Body of pancreas (tissue), 4 donors: ENCODE measurements at regions not wholly inside any gene's neighbourhood (a gene's known extent, or its start where the extent isn't known, plus 50 kb on each side); places are given as distances from the start of the nearest gene placed in this dataset.

Experiments used
- ATAC-seq: fragments of 150-250 bp; one replicate; pipeline ENCODE4 v1.9.1; 2016
- DNase-seq, 4 donors: peaks; one replicate each; pipeline ENCODE4 v3.0.0-alpha.2; 2019
- H3K27ac ChIP-seq, 4 donors: fragments of 200-600 bp; sonication (generic); 1 replicate in 3 of 4; 2 replicates in 1 of 4; pipeline versions ENCODE4 v1.5.1 to v1.6.1; 2016 to 2019; ENCODE audit warnings: mild to moderate bottlenecking in 1 of 4, mixed read lengths in 1 of 4, moderate library complexity in 1 of 4
- H3K27me3 ChIP-seq, 2 donors: fragments of 200-600 bp; sonication (generic); one replicate each; pipeline ENCODE4 v1.6.0; 2016; ENCODE audit warnings: mild to moderate bottlenecking in 1 of 2
- H3K36me3 ChIP-seq, 2 donors: fragments of 200-600 bp; sonication (generic); replicated peaks in 1 of 2; 2 replicates each; pipeline ENCODE4 v1.5.1; 2016; ENCODE audit warnings: low read depth in 2 of 2; ENCODE audit not compliant: insufficient read depth in 1 of 2
- H3K4me1 ChIP-seq: fragments of 200-600 bp; sonication (generic); one replicate; pipeline ENCODE4 v1.6.0; 2016
- H3K4me3 ChIP-seq, 2 donors: fragments of 200-600 bp; sonication (generic); 1 replicate in 1 of 2; 2 replicates in 1 of 2; pipeline ENCODE4 v1.5.1; 2016 to 2019
- H3K9me3 ChIP-seq, 3 donors: fragments of 200-600 bp; sonication (generic); 1 replicate in 2 of 3; 2 replicates in 1 of 3; pipeline ENCODE4 v1.5.1; 2016
- CTCF ChIP-seq, 7 experiments: fragments of 450-650 bp in 4 of 7; fragments of 200-600 bp in 3 of 7; sonication (generic) in 3 of 7; IDR thresholded peaks; one replicate each; pipeline ENCODE4 v1.5.1; 2016 to 2019; ENCODE audit warnings: antibody characterized with exemption in 7 of 7
- POLR2A ChIP-seq, 3 donors: fragments of 450-650 bp; IDR thresholded peaks; one replicate each; pipeline ENCODE4 v1.6.1; 2016; ENCODE audit warnings: antibody characterized with exemption in 3 of 3, mild to moderate bottlenecking in 2 of 3
- WGBS, 2 donors: methylation state at CpG; one replicate each; pipeline ENCODE4 v1.1.5; 2017; 5-methylcytosine and 5-hydroxymethylcytosine counted together
- intact Hi-C: fragments of 100-400 bp; cut with DNase I; formaldehyde crosslinking; loops from one replicate; pipeline ENCODE4 v1.15.1; 2023

GRCh38 chr2:38475567-38475881 lies 98.5 kb upstream of the ATL2 start:
- ATAC-seq (no peak), DNase-seq (no peak)
- intact Hi-C loops: no loop called here
- Histone ChIP-seq H3K27me3 (no peaks in the 10 kb centered on the region), H3K4me3 (no peak overlapping the region), H3K9me3 (peaks cover 0 to 5% (median 0%) of the 10 kb centered on the region in 3 donors), H3K36me3 (no peaks in the 10 kb centered on the region), H3K27ac (no peak overlapping the region), H3K4me1 (no peaks in the 10 kb centered on the region)
- TF ChIP-seq POLR2A (IDR thresholded peaks at IDR 0.05): no peak
- no peak for TF ChIP-seq CTCF (IDR thresholded peaks at IDR 0.05)
- 80 to 83% methylated on average over 3 of the region's 3 CpGs for WGBS, 2 donors

GRCh38 chr2:38474715-38475566 lies 97.9 kb upstream of the ATL2 start:
- Histone ChIP-seq H3K27me3 (no peaks in the 10 kb centered on the region), H3K9me3 (no peaks in the 10 kb centered on the region), H3K36me3 (no peaks in the 10 kb centered on the region), H3K27ac (no peak overlapping the region), H3K4me3 (no peak overlapping the region), H3K4me1 (no peaks in the 10 kb centered on the region)
- intact Hi-C loops: no loop called here
- ATAC-seq (no peak), DNase-seq (no peak)
- TF ChIP-seq POLR2A (IDR thresholded peaks at IDR 0.05) (no peak), CTCF (IDR thresholded peaks at IDR 0.05) (no peak)
- 82 to 83% methylated on average over 6 of the region's 6 CpGs for WGBS, 2 donors

- no peaks in the 10 kb centered on the region for H3K9me3 ChIP-seq
- DNase-seq (no peak), ATAC-seq (no peak)
- no peaks in the 10 kb centered on the region for H3K4me1 ChIP-seq
- no peaks in the 10 kb centered on the region for H3K27me3 ChIP-seq
- 59 to 79% methylated on average over 3 of the region's 3 CpGs for WGBS, 2 donors
- H3K4me3 ChIP-seq: no peak overlapping the region
- H3K36me3 ChIP-seq: no peaks in the 10 kb centered on the region
- no peak for TF ChIP-seq POLR2A (IDR thresholded peaks at IDR 0.05)
- intact Hi-C loops: no loop called here
- H3K27ac ChIP-seq: no peak overlapping the region
Measured at GRCh38 chr2:38474021-38474456, 97.0 kb upstream of the ATL2 start.

GRCh38 chr2:38473333-38474005 lies 96.4 kb upstream of the ATL2 start:
- WGBS, 2 donors: 73 to 74% methylated on average over 5 of the region's 5 CpGs
- Histone ChIP-seq H3K9me3 (no peaks in the 10 kb centered on the region), H3K27me3 (no peaks in the 10 kb centered on the region), H3K4me3 (no peak overlapping the region), H3K4me1 (no peaks in the 10 kb centered on the region), H3K27ac (no peak overlapping the region), H3K36me3 (no peaks in the 10 kb centered on the region)
- intact Hi-C loops: no loop called here
- TF ChIP-seq POLR2A (IDR thresholded peaks at IDR 0.05) (no peak), CTCF (IDR thresholded peaks at IDR 0.05) (no peak)
- ATAC-seq (no peak), DNase-seq (no peak)

GRCh38 chr2:38470115-38470514 lies 93.0 kb upstream of the ATL2 start:
- no peaks in the 10 kb centered on the region for H3K36me3 ChIP-seq
- H3K4me1 ChIP-seq: peaks cover 8% of the 10 kb centered on the region
- TF ChIP-seq POLR2A (IDR thresholded peaks at IDR 0.05): no peak
- no peak for TF ChIP-seq CTCF (IDR thresholded peaks at IDR 0.05)
- DNase-seq (no peak), ATAC-seq (no peak)
- WGBS, 2 donors: 74 to 90% methylated on average over 3 of the region's 3 CpGs
- no peaks in the 10 kb centered on the region for H3K9me3 ChIP-seq
- intact Hi-C loops: no loop called here
- H3K27ac ChIP-seq: no peak overlapping the region
- H3K4me3 ChIP-seq: no peak overlapping the region
- H3K27me3 ChIP-seq: no peaks in the 10 kb centered on the region
